VCaP (cell line): ENCODE measurements at regions not wholly inside any gene's neighbourhood (a gene's known extent, or its start where the extent isn't known, plus 50 kb on each side); places are given as distances from the start of the nearest gene placed in this dataset.
A peak's percentile ranks its signal among the peaks of the same experiment; 100 is the strongest.

Experiments used
- H3K27ac ChIP-seq: fragments of 450-650 bp; 2 replicates; pipeline ENCODE4 v1.5.1; 2017
- CTCF ChIP-seq: fragments of 450-650 bp; conservative IDR thresholded peaks from 2 replicates; pipeline ENCODE4 v1.5.1; 2017; ENCODE audit warnings: mild to moderate bottlenecking, moderate library complexity

- H3K27ac ChIP-seq: no peak overlapping the region
- no peak for TF ChIP-seq CTCF
Observed at GRCh38 chr9:1839909-1840308, 175.2 kb upstream of the SMARCA2 start.

DNA sequence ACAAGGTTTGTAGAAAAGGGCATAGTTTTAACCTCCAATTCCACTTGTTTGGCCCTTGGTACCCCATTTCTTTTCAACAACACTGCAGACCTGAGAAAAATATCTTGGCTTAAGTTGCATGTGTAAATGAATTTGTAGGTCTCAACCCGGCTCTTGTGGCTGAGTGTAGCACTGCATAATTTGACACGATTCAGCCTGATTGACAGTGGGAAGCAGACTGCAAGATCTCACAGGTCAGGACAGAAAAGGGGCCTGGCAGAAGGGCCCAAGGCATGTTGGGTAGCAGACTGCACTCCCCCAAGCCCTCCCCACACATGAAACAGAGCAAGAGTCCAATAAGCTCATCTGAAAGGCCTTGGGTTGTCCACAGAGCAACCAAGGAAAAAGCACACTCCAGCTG, 169.7 kb upstream of the SMARCA2 start:
- no peak for TF ChIP-seq CTCF

GRCh38 chr9:1855726-1856125, 159.4 kb upstream of the SMARCA2 start:
- no peak overlapping the region for H3K27ac ChIP-seq

More for the DNA sequence above, 169.7 kb upstream of the SMARCA2 start:
- H3K27ac ChIP-seq: no peak overlapping the region

DNA sequence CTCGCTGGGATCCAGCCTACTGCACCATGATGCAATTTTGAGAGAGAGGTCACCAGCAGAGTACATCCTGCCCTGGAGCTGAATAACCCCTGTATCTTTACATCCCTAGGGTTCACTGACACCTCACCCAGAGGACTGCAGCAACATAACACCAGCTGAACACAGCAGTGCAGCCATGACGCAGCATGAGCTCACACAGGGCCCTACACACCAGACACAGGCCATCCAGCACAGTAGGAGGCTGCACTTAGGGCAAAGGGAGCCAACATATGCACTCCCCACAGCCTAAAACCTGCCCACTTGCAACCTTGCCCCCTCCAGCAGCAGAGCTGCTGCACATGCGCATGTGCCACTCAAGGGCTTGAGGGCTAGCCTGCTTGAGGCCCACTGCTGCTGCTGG, 157.3 kb upstream of the SMARCA2 start:
- no peak for TF ChIP-seq CTCF
- H3K27ac ChIP-seq: no peak overlapping the region

More at GRCh38 chr9:1855726-1856125, 159.4 kb upstream of the SMARCA2 start:
- TF ChIP-seq CTCF: no peak

DNA sequence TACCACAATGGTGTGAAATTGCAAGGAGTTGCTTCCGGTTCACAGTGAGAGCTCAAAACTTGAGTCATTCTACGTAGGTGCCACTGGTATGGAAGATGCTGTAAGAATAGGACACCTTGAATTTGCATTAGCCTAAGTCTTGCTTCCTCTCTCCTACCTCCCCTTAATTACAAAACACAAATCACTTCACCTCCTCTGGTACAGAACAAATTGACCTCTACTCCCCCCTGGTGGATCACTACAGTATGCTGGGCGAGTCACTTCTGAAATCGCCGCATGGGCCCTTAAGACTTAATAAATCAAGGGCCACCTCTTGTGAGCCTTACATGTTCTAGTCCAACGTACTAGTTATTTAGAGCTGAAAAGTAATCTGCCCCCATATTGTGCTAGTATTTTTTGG, 145.3 kb upstream of the SMARCA2 start:
- TF ChIP-seq CTCF: peak; percentile 72
- H3K27ac ChIP-seq: no peak overlapping the region

- no peak overlapping the region; the same call in 1 of the 2 replicates for H3K27ac ChIP-seq
Observed at GRCh38 chr9:1870915-1871314, 144.2 kb upstream of the SMARCA2 start.

GRCh38 chr9:1871626-1872419, 143.3 kb upstream of the SMARCA2 start:
- no peak; the same call in 1 of the 2 replicates for TF ChIP-seq CTCF
- H3K27ac ChIP-seq: peak overlapping the region; percentile 61

More at GRCh38 chr9:1870915-1871314, 144.2 kb upstream of the SMARCA2 start:
- TF ChIP-seq CTCF: no peak
